IMR-90 (cell line): ENCODE measurements at regions not wholly inside any gene's neighbourhood (a gene's known extent, or its start where the extent isn't known, plus 50 kb on each side); places are given as distances from the start of the nearest gene placed in this dataset.

Experiments used
- ATAC-seq: fragments of 200-7000 bp; cut with Tn5 transposase; 2 replicates; pipeline ENCODE4 v1.9.1; 2020; ENCODE audit warnings: low read depth, mild to moderate bottlenecking, moderate library complexity
- BruUV-seq: library from RNA; stranded (reverse); fragments of 400-500 nt; replicated peaks from 2 replicates; lab custom pipeline; 2021; lab: Mats Ljungman, UMichigan
- CTCF ChIA-PET: fragments of 300-600 bp; formaldehyde crosslinking; extraction: SDS; loops from one replicate; lab custom pipeline; 2021; ENCODE audit warnings: antibody characterized with exemption; lab: Yijun Ruan, JAX
- POLR2A ChIA-PET: fragments of 300-600 bp; sonication (Branson Sonifier 250); formaldehyde crosslinking; loops from one replicate; lab custom pipeline; 2022; ENCODE audit warnings: antibody characterized with exemption; ENCODE audit not compliant: unreplicated experiment; lab: Charles Lee
- DNase-seq: peaks from one replicate; pipeline ENCODE4 v3.0.0; 2013
- H2AFZ ChIP-seq: replicated peaks from 2 replicates; pipeline ENCODE3; 2013; ENCODE audit warnings: low read length, mild to moderate bottlenecking; ENCODE audit not compliant: poor library complexity
- H2AK5ac ChIP-seq: 2 replicates; pipeline ENCODE4 v1.6.1; 2013; ENCODE audit warnings: low read depth, low read length, inconsistent platforms
- H2AK9ac ChIP-seq: replicated peaks from 2 replicates; pipeline ENCODE3; 2013; ENCODE audit warnings: mild to moderate bottlenecking, low read depth, low read length, moderate library complexity; ENCODE audit not compliant: poor library complexity
- H2BK120ac ChIP-seq: 2 replicates; pipeline ENCODE4 v1.6.1; 2013; ENCODE audit warnings: low read depth, low read length, inconsistent platforms
- H2BK15ac ChIP-seq: 3 replicates; pipeline ENCODE4 v1.6.1; 2013; ENCODE audit warnings: low read depth, low read length, inconsistent platforms
- H2BK20ac ChIP-seq: 2 replicates; pipeline ENCODE4 v1.6.1; 2013; ENCODE audit warnings: low read depth, mild to moderate bottlenecking, inconsistent platforms, low read length, moderate library complexity
- H2BK5ac ChIP-seq: 2 replicates; pipeline ENCODE4 v1.6.1; 2013; ENCODE audit warnings: mild to moderate bottlenecking, low read depth, low read length, inconsistent platforms; ENCODE audit not compliant: poor library complexity, severe bottlenecking
- H3K14ac ChIP-seq: replicated peaks from 2 replicates; pipeline ENCODE4 v1.6.1; 2013; ENCODE audit warnings: low read depth, low read length, inconsistent platforms
- H3K18ac ChIP-seq: 2 replicates; pipeline ENCODE4 v1.6.1; 2013; ENCODE audit warnings: low read depth, low read length, control low read depth
- H3K23ac ChIP-seq: 2 replicates; pipeline ENCODE4 v1.6.1; 2013; ENCODE audit warnings: low read depth, low read length, inconsistent platforms
- H3K27ac ChIP-seq: 2 replicates; pipeline ENCODE4 v1.5.1; 2013; ENCODE audit warnings: mild to moderate bottlenecking, control low read depth, low read length; ENCODE audit not compliant: insufficient read depth
- H3K27me3 ChIP-seq: 2 replicates; pipeline ENCODE4 v1.6.1; 2013; ENCODE audit warnings: low read length; ENCODE audit not compliant: control insufficient read depth, insufficient read depth
- H3K36me3 ChIP-seq: 2 replicates; pipeline ENCODE4 v1.6.1; 2013; ENCODE audit warnings: low read length, mixed read lengths; ENCODE audit not compliant: control insufficient read depth, insufficient read depth
- H3K4ac ChIP-seq: 2 replicates; pipeline ENCODE4 v1.6.1; 2013; ENCODE audit warnings: low read depth, low read length, inconsistent platforms
- H3K4me1 ChIP-seq: 2 replicates; pipeline ENCODE4 v1.6.1; 2013; ENCODE audit warnings: low read length, mixed read lengths; ENCODE audit not compliant: control insufficient read depth, insufficient read depth
- H3K4me2 ChIP-seq: 2 replicates; pipeline ENCODE4 v1.6.1; 2013; ENCODE audit warnings: low read depth, mild to moderate bottlenecking, control low read depth, low read length, moderate library complexity
- H3K4me3 ChIP-seq: 2 replicates; pipeline ENCODE4 v1.5.1; 2013; ENCODE audit warnings: low read depth, mild to moderate bottlenecking, control low read depth, low read length, moderate library complexity; ENCODE audit not compliant: insufficient read depth
- H3K56ac ChIP-seq: 2 replicates; pipeline ENCODE4 v1.6.1; 2013; ENCODE audit warnings: low read length, inconsistent platforms; ENCODE audit not compliant: insufficient read depth; ENCODE audit errors: extremely low read depth
- H3K79me1 ChIP-seq, 2 experiments: 2 replicates each; pipeline ENCODE4 v1.6.1; 2013; ENCODE audit warnings: low read length in 2 of 2, inconsistent platforms in 1 of 2, low read depth in 1 of 2
- H3K9ac ChIP-seq: 2 replicates; pipeline ENCODE4 v1.6.1; 2013; ENCODE audit warnings: low read depth, low read length, control low read depth
- H3K9me1 ChIP-seq: 2 replicates; pipeline ENCODE4 v1.6.1; 2013; ENCODE audit warnings: low read length, inconsistent platforms; ENCODE audit not compliant: insufficient read depth
- H3K9me3 ChIP-seq: 2 replicates; pipeline ENCODE4 v1.6.1; 2013; ENCODE audit warnings: low read length; ENCODE audit not compliant: control insufficient read depth, insufficient read depth
- H4K20me1 ChIP-seq: 2 replicates; pipeline ENCODE4 v1.6.1; 2013; ENCODE audit warnings: low read length, inconsistent platforms; ENCODE audit not compliant: insufficient read depth
- H4K5ac ChIP-seq: 2 replicates; pipeline ENCODE4 v1.6.1; 2013; ENCODE audit warnings: mild to moderate bottlenecking, low read depth, low read length, control low read depth
- H4K8ac ChIP-seq, 2 experiments: 2 replicates each; pipeline ENCODE4 v1.6.1; 2013; ENCODE audit warnings: low read depth in 2 of 2, low read length in 2 of 2, control low read depth in 1 of 2, inconsistent platforms in 1 of 2
- H4K91ac ChIP-seq: 2 replicates; pipeline ENCODE4 v1.6.1; 2013; ENCODE audit warnings: low read depth, low read length, inconsistent platforms; ENCODE audit not compliant: insufficient read depth
- CEBPB ChIP-seq: IDR thresholded peaks from 2 replicates; pipeline ENCODE4 v1.6.1; 2012; ENCODE audit warnings: low read depth, low read length, improper control_type of control experiment
- MAZ ChIP-seq: IDR thresholded peaks from 2 replicates; pipeline ENCODE4 v1.6.1; 2012; ENCODE audit warnings: low read depth, mild to moderate bottlenecking, low read length, improper control_type of control experiment, moderate library complexity, borderline replicate concordance
- WGBS, 2 experiments: methylation state at CpG; one replicate each; pipeline versions ENCODE4 v1.1.5 to v1.1.7; 2013; ENCODE audit warnings: missing lambda C conversion rate in 2 of 2; ENCODE audit not compliant: insufficient read length in 1 of 2; ENCODE audit errors: extremely low coverage in 2 of 2; 5-methylcytosine and 5-hydroxymethylcytosine counted together
- dilution Hi-C: fragments of 300-500 bp; cut with HindIII; formaldehyde crosslinking; loops from one replicate; pipeline ENCODE4 v1.14.3; 2018; ENCODE audit warnings: low sequenced_read_pairs; ENCODE audit not compliant: unreplicated experiment
- in situ Hi-C: fragments of 300-500 bp; cut with MboI; formaldehyde crosslinking; loops from 3 replicates; pipeline ENCODE4 v1.14.3; 2019; ENCODE audit warnings: low sequenced_read_pairs, inconsistent platforms, mixed read lengths
- intact Hi-C: fragments of 100-400 bp; cut with micrococcal nuclease; formaldehyde crosslinking; loops from 2 replicates; pipeline ENCODE4 v1.10.0; 2022

DNA sequence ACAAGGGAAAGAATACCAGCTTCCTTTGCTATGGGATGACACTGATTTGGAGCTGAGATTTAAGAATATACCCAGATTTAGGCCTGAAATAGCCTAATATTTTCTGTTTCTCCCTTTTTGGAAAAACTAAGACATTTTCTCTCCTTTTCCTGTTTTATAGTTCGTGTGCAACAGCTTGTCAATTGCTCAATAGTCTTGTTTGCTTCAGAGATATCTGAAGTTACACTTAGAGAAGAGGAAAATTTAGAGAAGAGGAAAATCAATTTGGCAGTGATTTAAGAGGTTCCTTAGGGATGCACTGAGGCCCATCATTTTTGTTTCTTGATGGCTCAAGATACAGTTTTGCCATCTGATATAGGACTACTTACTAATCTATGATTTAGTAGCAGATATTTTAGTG, 398.6 kb downstream of the RFPL4B start:
- DNase-seq (no peak), ATAC-seq (no peak)
- H4K5ac ChIP-seq, result no peak overlapping the region
- H2BK5ac ChIP-seq, result no peak overlapping the region
- H3K4ac ChIP-seq, result no peak overlapping the region
- no peak overlapping the region for H3K23ac ChIP-seq
- in situ Hi-C loops (no loop called here), intact Hi-C loops (no loop called here), dilution Hi-C loops (no loop called here)
- no peak overlapping the region for H4K91ac ChIP-seq
- no peak overlapping the region for H3K9ac ChIP-seq
- H2AFZ ChIP-seq, result no peak overlapping the region
- H3K36me3 ChIP-seq, result no peaks in the 10 kb centered on the region
- ChIA-PET CTCF (no interaction called here), POLR2A (no interaction called here)
- H3K14ac ChIP-seq, result no peak overlapping the region
- H3K9me1 ChIP-seq, result no peaks in the 10 kb centered on the region
- TF ChIP-seq CEBPB, result 0 out of 2 replicates have a peak, but pooled peaks have one; percentile 24
- no peak for TF ChIP-seq MAZ
- BruUV-seq, result no TSS peak
- WGBS, 2 experiments, result no CpG with 5 or more reads among the region's 1 CpG
- H3K4me1 ChIP-seq, result peaks cover 2% of the 10 kb centered on the region; the same call in 1 of the 2 replicates
- H2AK9ac ChIP-seq, result no peak overlapping the region
- no peak overlapping the region for H2BK20ac ChIP-seq
- H3K27me3 ChIP-seq, result no peaks in the 10 kb centered on the region
- H3K18ac ChIP-seq, result no peak overlapping the region
- no peak overlapping the region for H2AK5ac ChIP-seq
- H3K56ac ChIP-seq, result no peak overlapping the region
- H3K4me3 ChIP-seq, result no peak overlapping the region
- no peak overlapping the region for H3K27ac ChIP-seq
- H3K9me3 ChIP-seq, result no peaks in the 10 kb centered on the region
- H3K79me1 ChIP-seq, result no peaks in the 10 kb centered on the region
- no peak overlapping the region for H3K4me2 ChIP-seq
- no peaks in the 10 kb centered on the region for H4K20me1 ChIP-seq
- no peak overlapping the region for H4K8ac ChIP-seq
- H2BK120ac ChIP-seq, result no peak overlapping the region
- H2BK15ac ChIP-seq, result no peak overlapping the region
